GM21825 (cell line): ENCODE measurements at regions not wholly inside any gene's neighbourhood (a gene's known extent, or its start where the extent isn't known, plus 50 kb on each side); places are given as distances from the start of the nearest gene placed in this dataset.
"Not testable (repeated sequence)": the region's sequence is repeated elsewhere in the genome, so short reads cannot be mapped to it uniquely, and the experiment has no call there.

Experiments
- ATAC-seq: cut with Tn5 transposase; IDR thresholded peaks from one replicate; pipeline ENCODE4 v1.9.1; 2021; ENCODE audit warnings: mild to moderate bottlenecking, moderate library complexity; ENCODE audit not compliant: unreplicated experiment

GRCh38 chr1:209132736-209133467 is 450.6 kb upstream of the CAMK1G start:
- no peak for ATAC-seq

GRCh38 chr1:209134001-209134400 is 449.5 kb upstream of the CAMK1G start:
- no peak for ATAC-seq

- ATAC-seq: no peak
Observed at GRCh38 chr1:209143916-209144315, 439.6 kb upstream of the CAMK1G start.

- ATAC-seq: no peak
Observed at GRCh38 chr1:209150114-209150513, 433.4 kb upstream of the CAMK1G start.

- no peak for ATAC-seq
Observed at GRCh38 chr1:209153411-209153810, 430.1 kb upstream of the CAMK1G start.

- no peak for ATAC-seq
Observed at GRCh38 chr1:209154912-209155311, 428.6 kb upstream of the CAMK1G start.

- no peak for ATAC-seq
Observed at GRCh38 chr1:209155546-209155945, 428.0 kb upstream of the CAMK1G start.

- no peak for ATAC-seq
Observed at GRCh38 chr1:209156991-209157390, 426.5 kb upstream of the CAMK1G start.

GRCh38 chr1:209157546-209158249 is 425.8 kb upstream of the CAMK1G start:
- ATAC-seq: no peak

- no peak for ATAC-seq
Observed at GRCh38 chr1:209158851-209159250, 424.7 kb upstream of the CAMK1G start.

GRCh38 chr1:209160230-209160629 is 423.3 kb upstream of the CAMK1G start:
- ATAC-seq: no peak

GRCh38 chr1:209162651-209163050 is 420.9 kb upstream of the CAMK1G start:
- no peak for ATAC-seq

- no peak for ATAC-seq
Observed at GRCh38 chr1:209168204-209168603, 415.3 kb upstream of the CAMK1G start.

GRCh38 chr1:209171151-209171550 is 412.4 kb upstream of the CAMK1G start:
- no peak for ATAC-seq

GRCh38 chr1:209172286-209172685 is 411.2 kb upstream of the CAMK1G start:
- no peak for ATAC-seq

- not testable (repeated sequence) for ATAC-seq
Observed at GRCh38 chr1:209172792-209173542, 410.5 kb upstream of the CAMK1G start.

- ATAC-seq: not testable (repeated sequence)
Observed at GRCh38 chr1:209173796-209174195, 409.7 kb upstream of the CAMK1G start.

GRCh38 chr1:209176866-209177430 is 406.6 kb upstream of the CAMK1G start:
- ATAC-seq: no peak

GRCh38 chr1:209183195-209183594 is 400.3 kb upstream of the CAMK1G start:
- ATAC-seq: no peak

GRCh38 chr1:209187589-209187988 is 395.9 kb upstream of the CAMK1G start:
- ATAC-seq: no peak

- peak; percentile 83 for ATAC-seq
Observed at GRCh38 chr1:209190591-209191261, 392.8 kb upstream of the CAMK1G start.
